Panc1 (cell line): ENCODE measurements at regions not wholly inside any gene's neighbourhood (a gene's known extent, or its start where the extent isn't known, plus 50 kb on each side); places are given as distances from the start of the nearest gene placed in this dataset.
A peak's percentile ranks its signal among the peaks of the same experiment; 100 is the strongest.

Experiments
- ATAC-seq: fragments of 200-7000 bp; cut with Tn5 transposase; 2 replicates; pipeline ENCODE4 v1.9.1; 2020; ENCODE audit warnings: mild to moderate bottlenecking, moderate library complexity
- BruUV-seq: library from RNA; stranded (reverse); fragments of 400-500 nt; replicated peaks from 2 replicates; lab custom pipeline; 2021; lab: Mats Ljungman, UMichigan
- CTCF ChIA-PET: fragments of 300-600 bp; sonication (Branson Sonifier 250); formaldehyde crosslinking; loops from one replicate; lab custom pipeline; 2022; ENCODE audit warnings: antibody characterized with exemption; lab: Charles Lee
- POLR2A ChIA-PET: fragments of 300-600 bp; sonication (Branson Sonifier 250); formaldehyde crosslinking; loops from one replicate; lab custom pipeline; 2022; ENCODE audit warnings: antibody characterized with exemption; lab: Charles Lee
- DNase-seq: peaks from one replicate; pipeline ENCODE4 v3.0.0-alpha.2; 2010; ENCODE audit warnings: low read depth, low spot score
- H3K27ac ChIP-seq: 2 replicates; pipeline ENCODE4 v1.5.1; 2011; ENCODE audit warnings: mild to moderate bottlenecking, low read length, inconsistent platforms
- H3K27me3 ChIP-seq: fragments of 200-500 bp; sonication (Bioruptor generic); 2 replicates; pipeline ENCODE4 v1.6.0; 2014; ENCODE audit warnings: low read length, inconsistent platforms; ENCODE audit not compliant: control insufficient read depth, insufficient read depth
- H3K36me3 ChIP-seq: fragments of 200-500 bp; sonication (Bioruptor generic); 2 replicates; pipeline ENCODE4 v1.5.1; 2014; ENCODE audit warnings: inconsistent platforms, mild to moderate bottlenecking, low read length, moderate library complexity; ENCODE audit not compliant: control insufficient read depth, insufficient read depth
- H3K4me1 ChIP-seq: 2 replicates; pipeline ENCODE4 v1.5.1; 2011; ENCODE audit warnings: inconsistent platforms, mild to moderate bottlenecking, low read length, moderate library complexity; ENCODE audit not compliant: control insufficient read depth, insufficient read depth
- H3K4me3 ChIP-seq, 2 experiments: 2 replicates each; pipeline ENCODE4 v1.5.1; 2011 to 2012; ENCODE audit warnings: low read depth in 2 of 2, low read length in 2 of 2, mild to moderate bottlenecking in 2 of 2, inconsistent platforms in 1 of 2, moderate library complexity in 1 of 2
- H3K9me3 ChIP-seq: fragments of 200-500 bp; sonication (Bioruptor generic); 2 replicates; pipeline ENCODE4 v1.5.1; 2014; ENCODE audit warnings: low read depth, mild to moderate bottlenecking, inconsistent platforms, low read length, moderate library complexity; ENCODE audit not compliant: control insufficient read depth, insufficient read depth
- CTCF ChIP-seq: fragments of 450-650 bp; IDR thresholded peaks from 2 replicates; pipeline ENCODE4 v1.5.1; 2017; ENCODE audit warnings: mild to moderate bottlenecking
- POLR2AphosphoS5 ChIP-seq: IDR thresholded peaks from 2 replicates; pipeline ENCODE4 v1.6.1; 2012; ENCODE audit warnings: mild to moderate bottlenecking, low read depth, low read length, moderate library complexity
- REST ChIP-seq, 2 experiments: IDR thresholded peaks; 2 replicates each; pipeline ENCODE4 v1.6.1; 2011 to 2012; ENCODE audit warnings: low read depth in 2 of 2, control low read depth in 1 of 2, low read length in 1 of 2, mild to moderate bottlenecking in 1 of 2, moderate library complexity in 1 of 2; ENCODE audit not compliant: insufficient read depth in 1 of 2
- SIN3A ChIP-seq: IDR thresholded peaks from 2 replicates; pipeline ENCODE4 v1.6.1; 2012; ENCODE audit warnings: low read depth, mild to moderate bottlenecking, low read length, moderate library complexity, borderline replicate concordance; ENCODE audit not compliant: insufficient read depth
- TCF7L2 ChIP-seq: IDR thresholded peaks from 2 replicates; pipeline ENCODE4 v1.6.1; 2011; ENCODE audit warnings: mild to moderate bottlenecking, low read depth, low read length, inconsistent platforms
- in situ Hi-C: cut with HindIII; loops from 2 replicates; pipeline ENCODE4 v1.10.0; 2016; ENCODE audit warnings: low sequenced_read_pairs, low pct_unique_long_range_greater_than_20kb
- intact Hi-C: fragments of 100-400 bp; cut with micrococcal nuclease; formaldehyde crosslinking; loops from one replicate; pipeline ENCODE4 v1.10.0; 2022; ENCODE audit not compliant: unreplicated experiment

GRCh38 chr1:174074757-174075156, 52.6 kb upstream of the RC3H1 start:
- DNase-seq (no peak), ATAC-seq (no peak)
- Histone ChIP-seq H3K36me3 (no peaks in the 10 kb centered on the region), H3K4me3 (no peak overlapping the region), H3K4me1 (no peaks in the 10 kb centered on the region), H3K9me3 (no peaks in the 10 kb centered on the region), H3K27ac (no peak overlapping the region), H3K27me3 (0 out of 2 replicates have a peak, but pooled peaks cover 2% of the 10 kb centered on the region)
- TF ChIP-seq CTCF (peak; percentile 42; the same call in 1 of the 2 replicates), REST (IDR thresholded peaks at IDR 0.05; ENCODE audit: insufficient read depth in 1 of 2, low read depth in 2 of 2, low read length in 1 of 2) (no peak)
- POLR2A ChIA-PET: no interaction called here
- BruUV-seq: no TSS peak
- intact Hi-C loops (no loop called here), in situ Hi-C loops (no loop called here)
- CTCF ChIA-PET: no interaction called here

- no peak for DNase-seq
- intact Hi-C loops: no loop called here
- Histone ChIP-seq H3K4me1 (no peaks in the 10 kb centered on the region), H3K27ac (no peak overlapping the region), H3K36me3 (no peaks in the 10 kb centered on the region), H3K27me3 (0 out of 2 replicates have a peak, but pooled peaks cover 2% of the 10 kb centered on the region), H3K4me3 (no peak overlapping the region), H3K9me3 (no peaks in the 10 kb centered on the region)
- in situ Hi-C loops: no loop called here
- ATAC-seq: no peak
- ChIA-PET CTCF (no interaction called here), POLR2A (no interaction called here)
- BruUV-seq: no TSS peak
- no peak for TF ChIP-seq SIN3A
- TF ChIP-seq TCF7L2: no peak
- no peak for TF ChIP-seq CTCF
- no peak for TF ChIP-seq POLR2AphosphoS5
- no peak for TF ChIP-seq REST (IDR thresholded peaks at IDR 0.05; ENCODE audit: insufficient read depth in 1 of 2, low read depth in 2 of 2, low read length in 1 of 2)
Observed at GRCh38 chr1:174072581-174072980, 50.4 kb upstream of the RC3H1 start.
